ENCODE measurements at regions not wholly inside any gene's neighbourhood (a gene's known extent, or its start where the extent isn't known, plus 50 kb on each side); places are given as distances from the start of the nearest gene placed in this dataset.
A peak's percentile ranks its signal among the peaks of the same experiment; 100 is the strongest.
"Not testable (repeated sequence)": the region's sequence is repeated elsewhere in the genome, so short reads cannot be mapped to it uniquely, and the experiment has no call there.

- H3K27ac ChIP-seq = no peak overlapping the region
- TF ChIP-seq CTCF (IDR thresholded peaks at IDR 0.05) (peak; percentile 78), ZFX (IDR thresholded peaks at IDR 0.05; ENCODE audit: borderline replicate concordance) (no peak)
Measured at GRCh38 chr15:62648954-62649353, 393.6 kb upstream of the TPM1 start.

- no peak overlapping the region for H3K27ac ChIP-seq
- no peak for TF ChIP-seq ZFX (IDR thresholded peaks at IDR 0.05; ENCODE audit: borderline replicate concordance)
- TF ChIP-seq CTCF (IDR thresholded peaks at IDR 0.05) = no peak
Measured at GRCh38 chr15:62649793-62650420, 392.6 kb upstream of the TPM1 start.

DNA sequence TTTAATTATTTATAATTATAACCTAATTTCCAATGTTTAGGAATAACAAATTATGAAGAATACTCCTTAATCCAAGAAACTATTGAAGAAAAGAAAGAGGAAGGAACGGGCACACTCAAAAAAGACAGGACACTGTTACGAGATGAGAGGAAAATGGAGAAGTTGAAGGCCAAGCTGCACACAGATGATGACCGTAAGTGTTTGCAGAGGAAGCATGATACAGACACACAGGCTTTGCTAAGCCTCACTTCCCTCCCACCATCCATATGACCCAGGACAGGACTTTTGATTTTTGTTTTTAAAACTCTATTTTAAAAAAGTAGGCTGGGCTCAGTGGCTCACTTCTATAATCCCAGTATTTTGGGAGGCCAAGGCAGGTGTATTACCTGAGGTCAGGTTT lies 389.4 kb upstream of the TPM1 start:
- no peak overlapping the region for H3K27ac ChIP-seq
- TF ChIP-seq ZFX (IDR thresholded peaks at IDR 0.05; ENCODE audit: borderline replicate concordance) = no peak
- no peak for TF ChIP-seq CTCF (IDR thresholded peaks at IDR 0.05)

DNA sequence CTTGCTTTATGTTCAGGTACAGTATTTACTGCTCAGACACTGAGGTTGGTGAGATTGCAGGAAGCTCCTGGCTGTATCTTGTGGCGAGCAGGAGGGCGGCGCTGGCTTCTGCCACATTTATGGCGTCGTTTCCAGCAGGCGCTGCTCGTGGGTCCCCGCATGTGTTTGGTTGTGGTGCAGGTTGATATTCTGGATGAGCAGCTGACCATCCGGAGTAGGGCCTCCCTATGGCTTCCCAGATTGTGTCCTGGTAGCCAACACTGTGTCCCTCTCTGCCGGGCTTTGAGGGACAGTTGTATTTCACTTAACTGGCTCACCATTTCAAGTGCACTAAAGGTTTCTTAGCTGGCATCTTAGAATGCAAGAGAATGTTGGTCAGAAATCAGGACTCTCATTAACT lies 386.5 kb upstream of the TPM1 start:
- TF ChIP-seq ZFX (IDR thresholded peaks at IDR 0.05; ENCODE audit: borderline replicate concordance) (no peak), CTCF (IDR thresholded peaks at IDR 0.05) (no peak)
- no peak overlapping the region for H3K27ac ChIP-seq

DNA sequence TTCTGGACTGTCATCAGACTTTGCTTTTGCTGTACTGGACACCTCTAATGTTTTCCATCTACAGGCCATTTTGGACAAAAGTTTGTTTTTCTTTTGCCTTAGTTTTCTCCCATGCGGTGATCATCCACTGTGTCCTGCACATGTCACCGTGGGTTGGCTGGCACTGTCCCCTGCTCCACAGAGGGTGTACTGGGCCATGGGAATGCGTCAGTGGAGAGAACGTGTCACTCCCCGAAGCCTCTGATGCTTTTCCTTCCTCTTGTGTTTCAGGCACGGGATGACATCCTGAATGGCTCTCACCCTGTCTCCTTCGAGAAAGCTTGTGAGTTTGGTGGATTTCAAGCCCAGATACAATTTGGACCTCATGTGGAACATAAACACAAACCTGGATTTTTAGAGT lies 385.0 kb upstream of the TPM1 start:
- H3K27ac ChIP-seq = not testable (repeated sequence)

DNA sequence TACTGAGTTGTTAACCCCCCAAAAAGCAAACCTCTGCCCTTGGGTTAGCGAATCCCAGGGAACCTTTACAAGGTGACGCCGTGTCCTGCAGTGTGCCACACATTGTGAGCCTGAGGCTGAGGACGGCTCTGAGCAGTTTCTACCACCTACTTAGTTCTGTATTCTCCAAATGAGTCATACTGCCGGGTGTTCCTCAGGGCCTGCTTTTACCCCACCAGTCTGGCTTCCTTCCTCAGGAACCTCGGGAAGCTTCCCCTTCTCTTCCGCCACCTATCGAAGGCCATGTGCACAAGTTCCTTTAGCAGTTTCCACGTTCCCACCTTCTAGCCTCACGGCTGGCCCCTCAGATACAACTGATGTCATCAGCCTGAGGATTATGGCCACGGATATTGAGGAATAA lies 384.0 kb upstream of the TPM1 start:
- TF ChIP-seq ZFX (IDR thresholded peaks at IDR 0.05; ENCODE audit: borderline replicate concordance) (no peak), CTCF (IDR thresholded peaks at IDR 0.05) (no peak)

DNA sequence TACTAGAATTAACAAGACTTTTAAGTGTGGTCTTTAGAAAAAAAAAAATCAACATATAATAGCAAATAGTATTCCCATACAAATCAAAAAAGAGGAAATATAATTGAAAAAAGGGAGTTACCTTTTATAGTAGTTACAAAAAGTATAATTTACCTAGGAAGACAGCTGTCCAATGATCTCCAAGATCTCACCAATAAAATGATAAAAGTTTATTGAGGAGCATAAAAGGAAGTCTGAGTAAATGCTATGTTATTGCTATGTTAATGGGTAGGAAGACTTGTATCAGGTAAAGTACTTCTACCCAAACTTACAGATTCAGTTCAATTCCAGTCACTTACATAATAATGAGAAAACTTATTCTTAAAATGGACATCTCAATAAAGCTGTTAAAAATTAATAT lies 379.0 kb upstream of the TPM1 start:
- no peak for TF ChIP-seq ZFX (IDR thresholded peaks at IDR 0.05; ENCODE audit: borderline replicate concordance)
- no peak for TF ChIP-seq CTCF (IDR thresholded peaks at IDR 0.05)
- no peak overlapping the region for H3K27ac ChIP-seq

More for the DNA sequence above, 384.0 kb upstream of the TPM1 start:
- H3K27ac ChIP-seq = no peak overlapping the region

DNA sequence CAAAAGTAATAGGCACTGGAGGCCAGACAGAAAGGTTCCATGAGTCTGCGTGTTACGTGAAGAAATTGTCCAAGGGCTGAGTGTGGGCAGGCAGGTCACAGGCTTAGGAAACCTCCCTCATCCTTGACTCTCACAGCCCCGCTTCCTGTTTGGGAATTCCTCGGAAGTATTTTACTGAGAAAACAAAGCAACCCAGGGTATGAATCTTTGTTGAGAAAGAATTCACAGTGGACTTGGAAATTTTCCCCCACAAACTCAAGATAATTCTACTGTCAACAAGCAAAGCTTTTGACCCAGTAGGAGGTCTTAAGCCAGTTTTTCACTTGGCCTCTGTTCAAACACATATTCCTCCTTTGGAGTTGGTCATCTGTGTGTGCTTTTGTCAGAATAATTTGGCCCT lies 377.1 kb upstream of the TPM1 start:
- TF ChIP-seq CTCF (IDR thresholded peaks at IDR 0.05) (no peak), ZFX (IDR thresholded peaks at IDR 0.05; ENCODE audit: borderline replicate concordance) (no peak)
- H3K27ac ChIP-seq = no peak overlapping the region

Measured in 22Rv1 (cell line).